GM23338 (cell line): ENCODE measurements at regions not wholly inside any gene's neighbourhood (a gene's known extent, or its start where the extent isn't known, plus 50 kb on each side); places are given as distances from the start of the nearest gene placed in this dataset.

ENCODE experiments used
- ATAC-seq: fragments of 200-7000 bp; cut with Tn5 transposase; 3 replicates; pipeline ENCODE4 v1.9.1; 2020
- DNase-seq: peaks from one replicate; pipeline ENCODE4 v3.0.0-alpha.2; 2015; ENCODE audit warnings: low spot score
- H2AFZ ChIP-seq: fragments of 200-600 bp; sonication (generic); 2 replicates; pipeline ENCODE4 v1.8.0; 2016; ENCODE audit warnings: antibody characterized with exemption, mild to moderate bottlenecking, moderate library complexity
- H3F3A ChIP-seq: fragments of 200-600 bp; sonication (generic); replicated peaks from 2 replicates; pipeline ENCODE4 v1.8.0; 2017; ENCODE audit warnings: antibody characterized with exemption, mixed run types, low read depth
- H3K27ac ChIP-seq: fragments of 200-600 bp; sonication (generic); 2 replicates; pipeline ENCODE4 v1.6.1; 2016; ENCODE audit warnings: low read depth
- H3K27me3 ChIP-seq: fragments of 200-600 bp; sonication (generic); 2 replicates; pipeline ENCODE4 v1.8.0; 2016; ENCODE audit warnings: mild to moderate bottlenecking, mixed run types, moderate library complexity; ENCODE audit not compliant: insufficient read depth
- H3K36me3 ChIP-seq: fragments of 200-600 bp; sonication (generic); 2 replicates; pipeline ENCODE4 v1.8.0; 2016; ENCODE audit warnings: mild to moderate bottlenecking; ENCODE audit not compliant: insufficient read depth
- H3K4me1 ChIP-seq: fragments of 200-600 bp; sonication (generic); 2 replicates; pipeline ENCODE4 v1.8.0; 2016; ENCODE audit warnings: mild to moderate bottlenecking, moderate library complexity; ENCODE audit not compliant: insufficient read depth
- H3K4me2 ChIP-seq: fragments of 200-600 bp; sonication (generic); 2 replicates; pipeline ENCODE4 v1.7.1; 2017; ENCODE audit warnings: mixed run types
- H3K4me3 ChIP-seq: fragments of 200-600 bp; sonication (generic); 2 replicates; pipeline ENCODE4 v1.6.1; 2016; ENCODE audit warnings: mixed run types
- H3K79me2 ChIP-seq: fragments of 200-600 bp; sonication (generic); replicated peaks from 2 replicates; pipeline ENCODE4 v1.8.0; 2017; ENCODE audit warnings: mild to moderate bottlenecking; ENCODE audit not compliant: insufficient read depth
- H3K9me2 ChIP-seq: fragments of 200-600 bp; sonication (generic); 2 replicates; pipeline ENCODE4 v1.8.0; 2017; ENCODE audit not compliant: insufficient read depth
- H4K20me1 ChIP-seq: fragments of 200-600 bp; sonication (generic); replicated peaks from 2 replicates; pipeline ENCODE4 v1.8.0; 2017; ENCODE audit warnings: mild to moderate bottlenecking; ENCODE audit not compliant: insufficient read depth
- H3K27ac Mint-ChIP-seq: 2 replicates; pipeline ENCODE4 v1.8.0; 2020; ENCODE audit warnings: inconsistent platforms, mild to moderate bottlenecking, moderate library complexity, mixed read lengths
- H3K27me3 Mint-ChIP-seq: 3 replicates; pipeline ENCODE4 v1.8.0; 2022; ENCODE audit warnings: low read depth, mild to moderate bottlenecking, moderate library complexity, mixed read lengths, inconsistent platforms; ENCODE audit not compliant: insufficient read depth, poor library complexity
- H3K36me3 Mint-ChIP-seq: 3 replicates; pipeline ENCODE4 v1.8.0; 2021; ENCODE audit warnings: low read depth, mild to moderate bottlenecking, inconsistent platforms, moderate library complexity, mixed read lengths
- H3K4me1 Mint-ChIP-seq: 3 replicates; pipeline ENCODE4 v1.8.0; 2020; ENCODE audit warnings: mild to moderate bottlenecking, inconsistent platforms, mixed read lengths
- H3K4me3 Mint-ChIP-seq: 3 replicates; pipeline ENCODE4 v1.8.0; 2021; ENCODE audit warnings: moderate library complexity, mild to moderate bottlenecking, inconsistent platforms, mixed read lengths
- H3K9me3 Mint-ChIP-seq: 3 replicates; pipeline ENCODE4 v1.8.0; 2020; ENCODE audit warnings: moderate library complexity, mild to moderate bottlenecking, inconsistent platforms, mixed read lengths
- CREB1 ChIP-seq: fragments of 250-450 bp; sonication (Bioruptor Pico); IDR thresholded peaks from 2 replicates; pipeline ENCODE4 v1.5.0; 2020; ENCODE audit warnings: low read depth, mild to moderate bottlenecking, moderate library complexity
- JUNB ChIP-seq: IDR thresholded peaks from one replicate; pipeline ENCODE4 v1.6.1; 2016; ENCODE audit warnings: antibody characterized with exemption; ENCODE audit not compliant: unreplicated experiment
- NANOG ChIP-seq: IDR thresholded peaks from 2 replicates; pipeline ENCODE4 v1.6.1; 2016; ENCODE audit warnings: antibody characterized with exemption, borderline replicate concordance
- POLR2AphosphoS5 ChIP-seq: IDR thresholded peaks from 2 replicates; pipeline ENCODE4 v1.6.1; 2016; ENCODE audit warnings: antibody characterized with exemption, low read depth
- STAT1 ChIP-seq: IDR thresholded peaks from one replicate; pipeline ENCODE4 v1.6.1; 2016; ENCODE audit warnings: antibody characterized with exemption; ENCODE audit not compliant: unreplicated experiment
- ZNF114 ChIP-seq: fragments of 250-450 bp; sonication (Bioruptor Pico); IDR thresholded peaks from 2 replicates; pipeline ENCODE4 v1.5.0; 2020; ENCODE audit warnings: mild to moderate bottlenecking, moderate library complexity
- TF ChIP-seq, protein P1 (sequence below), 2 experiments: fragments of 200-600 bp in 1 of 2; sonication (generic) in 1 of 2; conservative IDR thresholded peaks; 2 replicates each; pipeline versions ENCODE4 v1.5.1 to v1.6.1; 2016 to 2017; ENCODE audit warnings: antibody characterized with exemption in 2 of 2, low read depth in 2 of 2, mild to moderate bottlenecking in 2 of 2, moderate library complexity in 1 of 2
- TF ChIP-seq, protein P2 (sequence below): IDR thresholded peaks from one replicate; pipeline ENCODE4 v1.6.1; 2018; ENCODE audit warnings: antibody characterized with exemption; ENCODE audit not compliant: unreplicated experiment

DNA sequence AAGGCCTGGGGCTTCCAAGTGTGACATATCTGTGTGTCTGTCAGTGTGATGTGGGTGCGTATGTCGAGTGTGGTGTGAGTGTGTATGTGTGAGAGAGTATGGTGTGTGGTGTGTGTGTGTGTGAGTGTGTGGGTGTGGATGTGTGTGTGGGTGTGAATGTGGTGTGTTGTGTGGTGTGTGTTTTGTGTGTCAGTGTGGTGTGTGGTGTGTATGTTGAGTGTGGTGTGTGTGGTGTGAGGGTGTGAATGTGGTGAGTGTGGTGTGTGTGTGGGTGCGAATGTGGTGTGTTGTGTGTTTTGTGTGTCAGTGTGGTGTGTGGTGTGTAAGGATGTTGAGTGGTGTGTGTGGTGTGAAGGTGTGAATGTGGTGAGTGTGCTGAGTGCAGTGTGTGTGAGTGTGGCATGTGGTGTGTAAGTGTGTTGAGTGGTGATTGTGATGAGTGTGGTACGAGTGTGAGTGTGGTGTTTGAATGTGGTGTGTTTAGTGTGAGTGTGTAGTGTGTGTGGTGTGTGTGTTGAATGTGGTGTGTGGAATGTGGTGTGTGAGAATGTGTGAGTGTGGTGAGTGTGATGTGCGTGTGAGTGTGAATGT, 61.6 kb upstream of the SORCS2 start:
- Histone ChIP-seq H3K27me3 (no peaks in the 10 kb centered on the region), H3F3A (no peaks in the 10 kb centered on the region), H3K4me2 (no peak overlapping the region), H3K36me3 (no peaks in the 10 kb centered on the region), H4K20me1 (no peaks in the 10 kb centered on the region; the same call in 1 of the 2 replicates), H3K9me2 (peaks cover 3% of the 10 kb centered on the region; the same call in 1 of the 2 replicates), H3K27ac (no peak overlapping the region), H2AFZ (no peak overlapping the region), H3K79me2 (no peaks in the 10 kb centered on the region), H3K4me3 (no peak overlapping the region), H3K4me1 (peaks cover 2% of the 10 kb centered on the region)
- peaks cover 12% of the 10 kb centered on the region for H3K27me3 Mint-ChIP-seq
- no peak overlapping the region for H3K27ac Mint-ChIP-seq
- no peaks in the 10 kb centered on the region; the same call in 2 of the 3 replicates for H3K9me3 Mint-ChIP-seq
- ATAC-seq (no peak), DNase-seq (no peak)
- H3K36me3 Mint-ChIP-seq = no peaks in the 10 kb centered on the region
- no peak overlapping the region for H3K4me3 Mint-ChIP-seq
- peaks cover 8% of the 10 kb centered on the region for H3K4me1 Mint-ChIP-seq
- TF ChIP-seq, protein P1, sequence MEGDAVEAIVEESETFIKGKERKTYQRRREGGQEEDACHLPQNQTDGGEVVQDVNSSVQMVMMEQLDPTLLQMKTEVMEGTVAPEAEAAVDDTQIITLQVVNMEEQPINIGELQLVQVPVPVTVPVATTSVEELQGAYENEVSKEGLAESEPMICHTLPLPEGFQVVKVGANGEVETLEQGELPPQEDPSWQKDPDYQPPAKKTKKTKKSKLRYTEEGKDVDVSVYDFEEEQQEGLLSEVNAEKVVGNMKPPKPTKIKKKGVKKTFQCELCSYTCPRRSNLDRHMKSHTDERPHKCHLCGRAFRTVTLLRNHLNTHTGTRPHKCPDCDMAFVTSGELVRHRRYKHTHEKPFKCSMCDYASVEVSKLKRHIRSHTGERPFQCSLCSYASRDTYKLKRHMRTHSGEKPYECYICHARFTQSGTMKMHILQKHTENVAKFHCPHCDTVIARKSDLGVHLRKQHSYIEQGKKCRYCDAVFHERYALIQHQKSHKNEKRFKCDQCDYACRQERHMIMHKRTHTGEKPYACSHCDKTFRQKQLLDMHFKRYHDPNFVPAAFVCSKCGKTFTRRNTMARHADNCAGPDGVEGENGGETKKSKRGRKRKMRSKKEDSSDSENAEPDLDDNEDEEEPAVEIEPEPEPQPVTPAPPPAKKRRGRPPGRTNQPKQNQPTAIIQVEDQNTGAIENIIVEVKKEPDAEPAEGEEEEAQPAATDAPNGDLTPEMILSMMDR (conservative IDR thresholded peaks at IDR 0.05; ENCODE audit: low read depth in 2 of 2) = no peak
- TF ChIP-seq ZNF114 (no peak), STAT1 (no peak), JUNB (no peak), NANOG (no peak), CREB1 (CRISPR knock-in tag) (no peak), POLR2AphosphoS5 (no peak)
- TF ChIP-seq, protein P2, sequence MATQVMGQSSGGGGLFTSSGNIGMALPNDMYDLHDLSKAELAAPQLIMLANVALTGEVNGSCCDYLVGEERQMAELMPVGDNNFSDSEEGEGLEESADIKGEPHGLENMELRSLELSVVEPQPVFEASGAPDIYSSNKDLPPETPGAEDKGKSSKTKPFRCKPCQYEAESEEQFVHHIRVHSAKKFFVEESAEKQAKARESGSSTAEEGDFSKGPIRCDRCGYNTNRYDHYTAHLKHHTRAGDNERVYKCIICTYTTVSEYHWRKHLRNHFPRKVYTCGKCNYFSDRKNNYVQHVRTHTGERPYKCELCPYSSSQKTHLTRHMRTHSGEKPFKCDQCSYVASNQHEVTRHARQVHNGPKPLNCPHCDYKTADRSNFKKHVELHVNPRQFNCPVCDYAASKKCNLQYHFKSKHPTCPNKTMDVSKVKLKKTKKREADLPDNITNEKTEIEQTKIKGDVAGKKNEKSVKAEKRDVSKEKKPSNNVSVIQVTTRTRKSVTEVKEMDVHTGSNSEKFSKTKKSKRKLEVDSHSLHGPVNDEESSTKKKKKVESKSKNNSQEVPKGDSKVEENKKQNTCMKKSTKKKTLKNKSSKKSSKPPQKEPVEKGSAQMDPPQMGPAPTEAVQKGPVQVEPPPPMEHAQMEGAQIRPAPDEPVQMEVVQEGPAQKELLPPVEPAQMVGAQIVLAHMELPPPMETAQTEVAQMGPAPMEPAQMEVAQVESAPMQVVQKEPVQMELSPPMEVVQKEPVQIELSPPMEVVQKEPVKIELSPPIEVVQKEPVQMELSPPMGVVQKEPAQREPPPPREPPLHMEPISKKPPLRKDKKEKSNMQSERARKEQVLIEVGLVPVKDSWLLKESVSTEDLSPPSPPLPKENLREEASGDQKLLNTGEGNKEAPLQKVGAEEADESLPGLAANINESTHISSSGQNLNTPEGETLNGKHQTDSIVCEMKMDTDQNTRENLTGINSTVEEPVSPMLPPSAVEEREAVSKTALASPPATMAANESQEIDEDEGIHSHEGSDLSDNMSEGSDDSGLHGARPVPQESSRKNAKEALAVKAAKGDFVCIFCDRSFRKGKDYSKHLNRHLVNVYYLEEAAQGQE = no peak

DNA sequence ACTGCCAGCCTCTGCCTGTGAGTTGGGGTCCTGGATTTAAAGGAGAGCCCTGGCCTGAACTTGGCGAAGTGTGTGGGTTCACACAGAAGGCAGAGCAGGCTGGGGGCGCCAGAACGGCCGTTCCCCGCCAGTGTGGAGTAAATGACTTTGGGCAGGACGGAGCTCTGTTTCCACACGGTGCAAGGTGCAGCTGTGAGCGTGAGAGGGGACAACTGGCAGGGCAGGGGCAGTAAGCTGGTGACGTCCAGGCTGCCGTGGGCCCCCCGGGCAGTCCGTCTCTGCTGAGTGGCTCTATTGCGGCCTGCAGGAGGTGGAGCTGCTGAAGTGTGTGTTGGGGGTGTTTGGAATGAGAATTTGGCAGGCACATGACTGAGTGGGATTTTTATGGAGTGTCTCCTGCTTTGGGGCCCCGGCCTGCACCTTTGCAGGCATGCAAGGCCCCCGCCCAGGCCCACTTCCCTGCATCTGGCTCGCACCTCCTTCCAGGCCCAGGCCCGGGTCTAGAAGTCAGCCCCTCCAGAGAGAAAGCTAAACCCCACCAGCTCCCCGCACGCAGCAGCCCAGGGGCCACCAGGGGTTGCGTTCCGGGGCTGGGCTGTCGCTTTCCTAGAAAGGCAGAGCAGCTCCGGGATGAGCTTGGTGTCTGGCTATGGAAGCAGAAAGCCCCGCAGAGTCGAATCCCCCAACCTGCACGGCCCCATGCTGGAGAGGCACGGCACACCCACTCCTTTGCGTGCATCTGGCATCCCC, 62.2 kb upstream of the GRPEL1 start:
- DNase-seq = no peak
- Histone ChIP-seq H2AFZ (peak overlapping the region; percentile 56; the same call in 1 of the 2 replicates), H3F3A (no peaks in the 10 kb centered on the region), H3K9me2 (peaks cover 3% of the 10 kb centered on the region; the same call in 1 of the 2 replicates), H3K27me3 (no peaks in the 10 kb centered on the region), H3K4me2 (no peak overlapping the region), H3K79me2 (no peaks in the 10 kb centered on the region), H4K20me1 (no peaks in the 10 kb centered on the region; the same call in 1 of the 2 replicates), H3K27ac (no peak overlapping the region), H3K4me1 (no peaks in the 10 kb centered on the region), H3K4me3 (no peak overlapping the region), H3K36me3 (no peaks in the 10 kb centered on the region)
- H3K27ac Mint-ChIP-seq = 0 out of 2 replicates have a peak overlapping the region, but pooled peaks have one; percentile 20
- no peaks in the 10 kb centered on the region for H3K36me3 Mint-ChIP-seq
- TF ChIP-seq CREB1 (CRISPR knock-in tag) = no peak
- TF ChIP-seq, protein P1 (conservative IDR thresholded peaks at IDR 0.05; ENCODE audit: low read depth in 2 of 2) = peak in 1 of 2 experiments; percentile 21; a peak in 1 of 4 replicates
- H3K27me3 Mint-ChIP-seq = peaks cover 12% of the 10 kb centered on the region
- peaks cover 2% of the 10 kb centered on the region; the same call in 2 of the 3 replicates for H3K4me1 Mint-ChIP-seq
- no peaks in the 10 kb centered on the region; the same call in 2 of the 3 replicates for H3K9me3 Mint-ChIP-seq
- H3K4me3 Mint-ChIP-seq = no peak overlapping the region
- peak; percentile 60 for ATAC-seq
